ENCODE measurements at regions not wholly inside any gene's neighbourhood (a gene's known extent, or its start where the extent isn't known, plus 50 kb on each side); places are given as distances from the start of the nearest gene placed in this dataset.
"Not testable (repeated sequence)": the region's sequence is repeated elsewhere in the genome, so short reads cannot be mapped to it uniquely, and the experiment has no call there.

DNA sequence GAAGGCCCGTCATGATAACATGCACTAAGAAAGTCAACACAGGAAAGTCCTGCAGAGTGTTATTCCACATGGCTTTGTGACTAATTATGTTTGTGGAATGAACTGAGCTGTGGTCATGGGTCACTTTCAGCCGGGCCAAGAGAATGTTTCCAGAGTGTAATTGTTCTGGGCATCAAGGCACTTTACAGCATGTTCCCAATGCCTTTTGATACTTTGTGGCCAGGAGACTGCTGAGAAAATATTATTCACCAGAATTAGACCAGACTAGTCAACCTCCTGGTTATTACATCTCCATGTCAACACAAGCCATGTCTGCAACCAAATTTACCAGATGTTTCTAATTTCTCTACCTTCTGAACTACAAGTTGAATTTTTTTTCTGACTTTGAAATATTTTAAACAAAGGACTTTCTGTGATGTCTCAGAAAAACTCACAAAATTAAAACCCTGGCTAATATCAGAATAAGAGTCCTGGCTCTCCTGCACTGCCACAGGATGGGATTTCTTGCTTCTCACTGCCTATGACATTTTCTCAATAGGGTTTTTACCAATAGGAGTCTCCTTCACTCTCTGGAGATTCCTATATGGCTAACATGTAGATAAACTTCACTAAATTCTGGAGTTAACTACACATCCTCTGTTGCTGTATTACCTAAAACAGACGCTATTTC lies 90.6 kb upstream of the WDR75 start:
- DNase-seq: no peak
- 9 to 43% (median 31%) methylated on average over 3 of the region's 3 CpGs for WGBS, 3 donors
- peak; percentile 30 to 61 (median 50) for ATAC-seq
- no peaks in the 10 kb centered on the region for H3K27me3 ChIP-seq (ENCODE audit: insufficient read depth in 3 of 3, low read length in 2 of 3)
- H3K27ac ChIP-seq: no peak overlapping the region
- no peaks in the 10 kb centered on the region for H3K36me3 ChIP-seq (ENCODE audit: insufficient read depth in 1 of 2, low read depth in 1 of 2)
- H3K9me3 ChIP-seq: peaks cover 4% of the 10 kb centered on the region
- peaks cover 8% of the 10 kb centered on the region for H3K4me1 ChIP-seq
- no peak for TF ChIP-seq CTCF (IDR thresholded peaks at IDR 0.05)
- intact Hi-C loops (cut with DNase I): no loop called here
- H3K4me3 ChIP-seq: no peak overlapping the region

- ATAC-seq; DNase-seq; H3K9me3 ChIP-seq; H3K4me3 ChIP-seq; H3K36me3 ChIP-seq (ENCODE audit: insufficient read depth in 1 of 2, low read depth in 1 of 2); H3K4me1 ChIP-seq; intact Hi-C loops (cut with DNase I); H3K27ac ChIP-seq; H3K27me3 ChIP-seq (ENCODE audit: insufficient read depth in 3 of 3, low read length in 2 of 3): not testable (repeated sequence)
- WGBS, 3 donors: 97 to 100% (median 100%) methylated on average over 1 of the region's 1 CpG
Measured at GRCh38 chr2:189351933-189352332, 89.3 kb upstream of the WDR75 start.

DNA sequence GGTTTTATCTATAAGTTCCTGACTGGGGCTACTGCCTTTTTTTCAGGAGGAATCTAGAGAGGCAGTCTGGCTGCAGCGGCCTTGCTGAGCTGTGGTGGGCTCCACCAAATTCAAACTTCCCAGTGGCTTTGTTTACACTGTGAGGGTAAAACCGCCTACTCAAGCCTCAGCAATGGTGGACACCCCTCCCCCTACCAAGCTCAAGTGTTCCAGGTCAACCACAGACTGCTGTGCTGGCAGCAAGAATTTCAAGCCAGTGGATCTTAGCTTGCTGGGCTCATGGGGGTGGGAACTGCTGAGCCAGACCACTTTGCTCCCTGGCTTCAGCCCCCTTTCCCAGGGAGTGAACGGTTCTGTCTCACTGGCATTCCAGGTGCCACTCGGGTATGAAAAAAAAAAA lies 83.9 kb upstream of the WDR75 start:
- H3K27me3 ChIP-seq (ENCODE audit: insufficient read depth in 3 of 3, low read length in 2 of 3); H3K4me1 ChIP-seq; H3K9me3 ChIP-seq; ATAC-seq; DNase-seq; H3K27ac ChIP-seq; H3K36me3 ChIP-seq (ENCODE audit: insufficient read depth in 1 of 2, low read depth in 1 of 2); H3K4me3 ChIP-seq; intact Hi-C loops (cut with DNase I): not testable (repeated sequence)
- 89 to 91% (median 90%) methylated on average over 4 of the region's 4 CpGs for WGBS, 3 donors

- DNase-seq (no peak), ATAC-seq (no peak)
- intact Hi-C loops (cut with DNase I): no loop called here
- Histone ChIP-seq H3K27ac (no peak overlapping the region), H3K36me3 (ENCODE audit: insufficient read depth in 1 of 2, low read depth in 1 of 2) (no peaks in the 10 kb centered on the region), H3K27me3 (ENCODE audit: insufficient read depth in 3 of 3, low read length in 2 of 3) (no peaks in the 10 kb centered on the region), H3K9me3 (peaks cover 8% of the 10 kb centered on the region), H3K4me1 (no peaks in the 10 kb centered on the region), H3K4me3 (no peak overlapping the region)
- TF ChIP-seq CTCF (IDR thresholded peaks at IDR 0.05): no peak
- WGBS, 3 donors: 29 to 38% (median 35%) methylated on average over 1 of the region's 1 CpG
Measured at GRCh38 chr2:189360861-189361260, 80.4 kb upstream of the WDR75 start.

DNA sequence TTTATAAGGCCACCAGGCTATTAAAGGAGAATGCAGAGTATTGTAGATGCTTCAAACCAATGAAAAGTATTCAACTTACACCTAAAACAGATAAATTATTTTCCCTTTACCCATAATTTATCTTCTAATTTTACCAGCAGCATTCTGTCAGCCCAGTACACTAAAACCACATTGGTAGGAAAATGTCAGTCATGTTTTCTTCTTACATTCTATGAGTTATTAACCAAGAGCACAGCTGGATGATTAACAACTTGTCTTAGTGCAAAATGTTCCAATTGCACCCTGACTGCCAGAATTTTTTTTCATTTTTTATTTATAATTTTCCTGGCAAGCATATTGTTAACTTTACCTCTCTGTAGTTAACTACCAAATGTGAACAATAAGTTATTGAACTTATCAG lies 79.0 kb upstream of the WDR75 start:
- no peak for ATAC-seq
- DNase-seq: no peak
- H3K9me3 ChIP-seq: peaks cover 8% of the 10 kb centered on the region
- no peaks in the 10 kb centered on the region for H3K27me3 ChIP-seq (ENCODE audit: insufficient read depth in 3 of 3, low read length in 2 of 3)
- H3K36me3 ChIP-seq (ENCODE audit: insufficient read depth in 1 of 2, low read depth in 1 of 2): no peaks in the 10 kb centered on the region
- intact Hi-C loops (cut with DNase I): no loop called here
- no peaks in the 10 kb centered on the region for H3K4me1 ChIP-seq
- H3K4me3 ChIP-seq: no peak overlapping the region
- TF ChIP-seq CTCF (IDR thresholded peaks at IDR 0.05): no peak
- H3K27ac ChIP-seq: no peak overlapping the region

- Histone ChIP-seq H3K27me3 (ENCODE audit: insufficient read depth in 3 of 3, low read length in 2 of 3) (no peaks in the 10 kb centered on the region), H3K27ac (no peak overlapping the region), H3K36me3 (ENCODE audit: insufficient read depth in 1 of 2, low read depth in 1 of 2) (no peaks in the 10 kb centered on the region), H3K4me1 (no peaks in the 10 kb centered on the region), H3K9me3 (peaks cover 8% of the 10 kb centered on the region), H3K4me3 (no peak overlapping the region)
- intact Hi-C loops (cut with DNase I): no loop called here
- 80 to 85% (median 84%) methylated on average over 2 of the region's 2 CpGs for WGBS, 3 donors
- ATAC-seq (no peak), DNase-seq (no peak)
- no peak for TF ChIP-seq CTCF (IDR thresholded peaks at IDR 0.05)
Measured at GRCh38 chr2:189363559-189363958, 77.7 kb upstream of the WDR75 start.
